Stomach (tissue), 4 donors: ENCODE measurements at regions not wholly inside any gene's neighbourhood (a gene's known extent, or its start where the extent isn't known, plus 50 kb on each side); places are given as distances from the start of the nearest gene placed in this dataset.

ENCODE experiments used
- EP300 ChIP-seq: sonication (generic); formaldehyde crosslinking; IDR thresholded peaks from one replicate; pipeline ENCODE4 v1.6.1; 2017; ENCODE audit warnings: antibody characterized with exemption
- TF ChIP-seq, protein P1 (sequence below), 7 experiments: fragments of 450-650 bp in 4 of 7; fragments of 200-600 bp in 3 of 7; sonication (generic) in 3 of 7; IDR thresholded peaks; one replicate each; pipeline ENCODE4 v1.5.1; 2016 to 2019; ENCODE audit warnings: antibody characterized with exemption in 7 of 7, control low read depth in 2 of 7, mild to moderate bottlenecking in 1 of 7

DNA sequence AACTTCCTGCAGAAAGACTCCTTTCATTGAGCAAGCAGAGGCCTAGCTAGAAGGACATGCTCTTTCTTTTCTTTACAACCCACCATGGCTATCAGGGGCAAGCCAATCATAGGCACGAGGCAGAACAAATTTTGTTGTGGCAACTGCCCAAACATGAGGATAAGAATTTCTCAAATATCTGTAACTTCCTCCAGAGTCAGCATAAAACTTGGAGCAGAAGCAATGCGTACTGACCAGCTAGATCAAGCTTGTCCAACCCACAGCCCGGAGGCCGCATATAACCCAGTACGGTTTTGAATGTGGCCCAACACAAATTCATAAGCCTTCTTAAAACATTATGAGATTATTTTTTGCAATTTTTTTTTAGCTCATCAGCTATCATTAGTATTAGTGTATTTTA is 87.0 kb upstream of the SOX21 start:
- TF ChIP-seq, protein P1, sequence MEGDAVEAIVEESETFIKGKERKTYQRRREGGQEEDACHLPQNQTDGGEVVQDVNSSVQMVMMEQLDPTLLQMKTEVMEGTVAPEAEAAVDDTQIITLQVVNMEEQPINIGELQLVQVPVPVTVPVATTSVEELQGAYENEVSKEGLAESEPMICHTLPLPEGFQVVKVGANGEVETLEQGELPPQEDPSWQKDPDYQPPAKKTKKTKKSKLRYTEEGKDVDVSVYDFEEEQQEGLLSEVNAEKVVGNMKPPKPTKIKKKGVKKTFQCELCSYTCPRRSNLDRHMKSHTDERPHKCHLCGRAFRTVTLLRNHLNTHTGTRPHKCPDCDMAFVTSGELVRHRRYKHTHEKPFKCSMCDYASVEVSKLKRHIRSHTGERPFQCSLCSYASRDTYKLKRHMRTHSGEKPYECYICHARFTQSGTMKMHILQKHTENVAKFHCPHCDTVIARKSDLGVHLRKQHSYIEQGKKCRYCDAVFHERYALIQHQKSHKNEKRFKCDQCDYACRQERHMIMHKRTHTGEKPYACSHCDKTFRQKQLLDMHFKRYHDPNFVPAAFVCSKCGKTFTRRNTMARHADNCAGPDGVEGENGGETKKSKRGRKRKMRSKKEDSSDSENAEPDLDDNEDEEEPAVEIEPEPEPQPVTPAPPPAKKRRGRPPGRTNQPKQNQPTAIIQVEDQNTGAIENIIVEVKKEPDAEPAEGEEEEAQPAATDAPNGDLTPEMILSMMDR (IDR thresholded peaks at IDR 0.05), result no peak
- TF ChIP-seq EP300, result no peak
